ENCODE measurements at regions not wholly inside any gene's neighbourhood (a gene's known extent, or its start where the extent isn't known, plus 50 kb on each side); places are given as distances from the start of the nearest gene placed in this dataset.

- no peak for TF ChIP-seq GATA3 (IDR thresholded peaks at IDR 0.05; ENCODE audit: low read depth, low read length)
- TF ChIP-seq GATA2 (IDR thresholded peaks at IDR 0.05; ENCODE audit: low read depth, low read length), result no peak
Observed at GRCh38 chr1:221241592-221241991, 362.3 kb downstream of the HLX start.

Data from SH-SY5Y (cell line).